NCI-H1048 (cell line): ENCODE measurements at regions not wholly inside any gene's neighbourhood (a gene's known extent, or its start where the extent isn't known, plus 50 kb on each side); places are given as distances from the start of the nearest gene placed in this dataset.

ENCODE experiments used
- DNase-seq: peaks from one replicate; lab custom pipeline; 2025; lab: John Stamatoyannopoulos, UW

DNA sequence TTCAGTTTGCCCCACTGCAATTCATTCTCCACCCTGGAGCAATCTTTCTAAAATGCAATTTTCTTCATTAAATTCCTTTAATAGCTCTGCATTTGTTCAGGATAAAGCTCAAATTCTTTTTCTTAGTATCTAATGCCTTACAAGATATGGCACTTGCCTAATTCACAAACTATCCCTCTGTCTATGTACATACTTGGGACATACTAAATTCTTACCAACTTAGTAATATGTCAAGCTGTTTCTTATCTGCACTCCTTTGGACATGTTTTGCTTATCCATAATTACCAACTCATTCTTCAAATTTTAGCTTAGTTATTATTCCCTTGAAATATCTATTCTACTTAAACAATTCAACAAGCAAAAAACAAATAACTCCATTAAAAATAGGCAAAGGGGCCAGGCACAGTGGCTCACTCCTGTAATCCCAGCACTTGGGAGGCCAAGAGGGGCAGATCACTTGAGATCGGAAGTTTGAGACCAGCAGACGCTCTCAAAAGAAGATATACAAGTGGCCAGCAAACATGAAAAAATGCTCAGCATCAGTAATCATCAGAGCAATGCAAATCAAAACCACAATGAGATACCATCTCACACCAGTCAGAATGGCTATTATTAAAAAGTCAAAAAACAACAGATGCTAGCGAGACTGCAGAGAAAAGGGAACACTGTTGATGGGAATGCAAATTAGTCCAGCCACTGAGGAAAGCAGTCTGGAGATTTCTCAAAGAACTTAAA is 96.9 kb downstream of the FAM76B start:
- DNase-seq: no peak

DNA sequence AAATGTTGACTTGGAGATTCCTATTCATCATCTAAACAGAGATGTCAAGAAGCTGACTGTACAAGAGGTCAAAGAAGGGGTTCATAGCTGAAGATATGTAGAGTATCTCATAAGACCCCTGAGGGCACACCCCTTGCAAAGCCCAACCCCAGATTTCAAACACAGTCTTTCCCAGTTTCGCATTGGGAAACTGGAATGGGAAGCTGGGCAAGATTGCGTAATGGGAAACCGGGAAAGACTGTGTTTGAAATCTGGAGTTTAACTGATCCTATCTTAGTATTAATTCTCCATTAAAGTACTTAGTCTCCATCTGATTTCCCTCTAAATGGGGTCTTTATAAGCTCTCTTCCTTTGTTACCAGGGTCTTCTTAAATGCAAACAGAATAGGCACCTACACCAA is 99.5 kb downstream of the FAM76B start:
- DNase-seq: no peak

DNA sequence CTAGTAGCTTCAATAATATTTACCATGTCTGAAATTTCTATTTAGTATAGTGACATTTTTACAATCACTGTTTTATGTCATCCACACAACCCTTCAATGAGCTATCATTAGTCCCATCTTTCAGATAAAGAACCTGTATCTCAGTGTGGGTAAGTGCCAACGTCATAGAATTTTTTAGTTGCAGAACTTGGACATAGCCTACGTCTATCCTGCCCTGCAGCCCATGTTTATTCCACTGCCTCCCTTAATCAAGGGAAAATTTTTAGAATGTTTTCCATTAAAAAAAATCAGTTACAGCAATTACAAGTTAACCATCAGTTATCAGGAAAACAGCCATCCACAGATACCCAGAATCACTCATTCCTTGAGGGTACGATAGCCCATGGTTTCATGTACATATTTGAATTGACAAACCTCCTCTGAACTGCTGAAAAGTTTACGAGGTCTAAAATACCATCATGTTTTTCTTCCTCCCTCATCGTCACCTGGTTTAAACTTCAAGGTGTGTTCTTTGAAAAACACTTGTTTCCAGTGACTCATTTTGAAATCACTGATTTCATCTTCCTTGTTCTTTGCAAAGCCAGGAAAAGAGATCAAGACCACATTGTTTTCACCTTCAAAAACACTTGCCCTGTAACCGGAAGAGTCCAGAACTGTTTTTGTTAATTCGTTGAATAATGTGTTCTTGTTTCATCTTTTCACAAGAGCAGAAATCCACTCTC is 100.9 kb downstream of the FAM76B start:
- no peak for DNase-seq

DNA sequence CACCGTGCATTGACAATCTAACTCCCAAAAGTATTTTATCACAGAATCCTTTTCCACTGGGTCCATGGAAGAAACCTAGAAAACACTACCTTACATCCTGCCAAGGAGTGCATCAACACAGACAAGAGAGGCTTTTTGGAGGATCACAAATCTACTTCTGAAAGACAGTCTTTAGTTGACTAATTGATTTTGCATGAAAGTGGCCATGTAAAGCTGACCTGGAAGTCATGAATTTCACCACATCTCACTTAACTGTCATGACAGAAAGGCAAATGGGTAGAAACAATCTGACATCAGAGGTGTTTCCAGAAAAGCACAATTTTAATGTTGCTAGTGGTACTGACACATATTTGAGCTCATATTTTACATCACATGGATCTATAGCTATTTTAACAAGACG is 101.6 kb downstream of the FAM76B start:
- DNase-seq: no peak

DNA sequence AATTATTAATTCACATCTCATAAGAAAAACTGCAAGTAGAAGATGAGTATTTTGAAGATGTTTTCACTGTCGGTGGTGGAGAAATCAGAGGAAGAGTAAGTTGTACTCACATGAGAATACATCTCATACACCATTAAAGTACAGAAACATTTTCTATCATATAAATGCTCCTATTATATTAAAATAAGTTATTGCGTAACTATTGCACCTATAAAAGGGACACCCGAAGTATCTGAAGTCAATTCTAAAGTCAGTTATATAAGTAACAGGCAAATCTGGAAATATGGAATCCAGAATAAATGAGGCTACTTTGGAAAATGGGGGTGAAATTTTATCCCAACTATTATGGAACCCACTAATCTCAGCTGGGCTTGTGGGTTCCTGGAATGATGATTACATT is 103.3 kb downstream of the FAM76B start:
- DNase-seq: no peak

DNA sequence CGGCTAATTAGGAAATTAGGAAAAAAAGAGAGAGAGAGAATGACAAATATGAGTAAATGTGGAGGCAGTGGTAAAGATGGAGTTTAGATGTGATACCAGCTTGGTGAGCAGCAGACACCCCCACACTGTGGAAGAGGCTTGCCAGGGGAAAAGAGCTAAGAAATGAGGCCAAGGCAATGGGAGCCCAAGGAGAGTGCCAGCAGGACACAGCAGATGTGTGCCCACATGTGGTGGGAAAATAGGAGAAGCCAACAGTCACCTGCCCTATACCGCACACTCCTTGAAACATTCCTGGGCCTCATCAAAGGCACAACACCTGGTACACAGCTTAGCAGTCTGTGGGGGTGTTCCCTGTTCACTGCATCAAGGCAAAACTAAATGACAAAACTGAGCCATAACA is 104.9 kb downstream of the FAM76B start:
- no peak for DNase-seq

DNA sequence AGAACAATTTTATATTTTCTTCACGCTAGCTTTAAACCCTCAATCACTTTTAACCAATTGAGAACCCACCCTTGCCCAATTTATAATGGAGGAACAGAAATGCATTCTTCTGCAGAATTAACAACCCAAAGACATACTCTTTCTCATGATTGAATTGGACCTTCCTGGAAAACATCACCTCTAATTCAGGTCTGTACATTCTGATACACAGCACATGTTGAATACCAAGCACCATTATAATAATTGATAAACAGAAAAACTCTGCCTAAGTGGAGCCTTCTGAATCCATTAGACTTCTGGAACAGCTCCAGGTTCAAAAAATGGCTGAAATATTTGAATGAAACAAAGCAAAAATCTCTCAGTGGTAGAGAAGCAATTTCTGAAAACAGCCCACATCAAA is 105.4 kb downstream of the FAM76B start:
- DNase-seq: no peak

DNA sequence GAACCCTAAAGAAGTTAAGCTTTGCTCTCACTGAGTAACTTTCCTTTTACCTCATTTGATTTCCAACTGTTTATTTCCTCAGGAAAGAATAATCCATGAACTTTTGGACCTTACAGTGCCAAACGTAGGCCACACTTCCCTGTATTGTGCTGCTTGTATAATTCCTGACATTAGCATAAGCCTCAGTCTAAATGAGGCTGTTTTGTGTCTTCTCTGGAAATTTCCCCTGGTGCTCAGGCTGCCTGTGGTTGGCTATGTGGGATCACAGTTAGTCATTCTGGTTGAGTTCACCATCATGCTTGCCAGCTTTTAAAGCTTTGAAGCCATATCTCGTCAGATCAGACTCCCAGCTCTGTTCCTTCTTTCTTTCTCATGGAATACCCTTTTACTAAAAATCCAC is 107.0 kb downstream of the FAM76B start:
- no peak for DNase-seq

DNA sequence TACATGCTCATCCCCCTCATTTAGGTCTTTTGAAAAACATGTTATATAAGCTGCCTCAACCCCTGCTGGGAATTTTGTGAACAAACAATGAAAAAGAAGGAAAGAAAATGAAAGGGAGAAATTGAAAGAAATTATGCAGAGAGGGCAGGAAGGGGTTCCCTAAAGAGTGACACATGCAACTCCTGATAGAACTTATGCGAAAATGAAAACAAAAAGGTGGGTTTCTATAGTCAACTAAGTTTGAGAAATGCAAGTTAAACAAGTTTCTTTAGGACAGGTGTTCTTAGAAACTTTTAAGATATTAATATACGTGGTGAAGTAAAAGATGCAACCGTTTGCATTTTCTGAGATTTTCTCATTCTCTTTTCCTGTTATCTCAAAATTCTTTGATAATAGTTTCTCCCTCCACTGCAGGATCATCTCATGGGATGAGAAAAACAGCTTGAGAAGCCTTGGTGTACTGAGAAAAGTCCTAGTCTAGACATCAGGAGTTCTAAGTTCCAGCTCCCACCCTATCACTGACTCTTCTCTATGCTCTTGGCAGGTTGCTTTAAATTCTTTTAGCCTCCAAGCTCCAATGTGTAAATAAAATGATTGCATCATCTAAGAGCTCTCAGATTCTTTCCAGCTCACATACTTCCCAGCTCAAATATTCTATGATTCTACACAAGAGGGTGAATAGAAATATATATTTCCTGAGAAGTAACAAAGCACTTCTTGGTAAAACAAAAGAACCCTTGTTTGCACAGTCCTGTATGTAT is 109.2 kb downstream of the FAM76B start:
- DNase-seq: no peak

DNA sequence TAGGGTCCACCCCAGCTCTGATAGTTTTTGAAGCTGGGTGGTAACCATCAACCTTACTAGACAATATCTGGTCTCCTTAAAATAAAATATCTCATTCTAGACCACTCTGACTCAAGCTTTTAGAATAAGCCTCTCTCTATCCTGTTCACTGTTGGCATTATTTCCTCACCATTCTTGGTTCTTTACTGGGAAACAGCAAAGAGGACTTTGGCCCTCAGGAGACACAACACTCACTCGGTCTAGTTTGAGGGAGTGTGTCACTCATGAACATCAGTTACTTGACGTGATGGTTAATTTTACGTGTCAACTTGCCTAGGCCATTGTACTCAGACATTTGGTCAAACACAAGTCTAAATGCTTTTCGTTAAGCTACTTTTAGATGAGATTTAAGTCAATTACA is 110.6 kb downstream of the FAM76B start:
- no peak for DNase-seq

DNA sequence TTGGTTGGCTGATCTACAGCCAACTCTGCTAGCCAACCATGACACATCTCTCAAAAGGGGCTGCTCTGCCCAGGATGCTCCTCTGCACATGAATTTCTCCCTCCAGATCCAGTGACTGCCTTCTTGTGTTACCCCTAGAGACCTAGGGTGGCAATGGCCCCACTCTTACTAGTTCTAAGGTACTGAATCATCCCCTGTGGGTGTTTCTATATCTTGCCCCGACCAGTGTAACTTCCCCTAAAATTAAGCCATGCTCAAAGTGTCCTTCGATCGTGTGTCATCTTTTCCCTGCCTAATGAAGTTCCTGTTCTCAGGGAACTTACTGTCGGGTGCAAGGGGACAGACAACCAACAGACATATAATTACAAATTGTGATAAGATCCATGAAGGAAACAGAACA is 113.3 kb downstream of the FAM76B start:
- DNase-seq: no peak

DNA sequence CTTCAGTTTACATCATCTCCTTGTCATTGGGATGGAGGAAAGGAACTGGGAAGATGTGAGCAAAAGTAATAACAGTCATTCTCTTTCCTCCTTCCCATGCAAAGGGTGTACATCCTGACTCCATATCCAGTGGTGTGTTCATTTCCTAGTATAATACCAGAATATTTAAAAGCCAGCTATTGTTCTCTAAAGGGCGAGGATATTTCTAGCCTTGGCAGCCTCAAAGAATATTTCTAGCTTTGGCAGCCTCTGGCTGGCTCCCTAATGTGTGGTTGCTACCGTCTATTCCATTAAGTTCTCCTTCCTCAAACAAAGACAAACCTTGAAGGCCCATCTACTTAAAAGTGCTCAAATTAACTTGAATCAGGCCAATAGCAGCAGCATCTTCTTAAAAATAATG is 114.0 kb downstream of the FAM76B start:
- DNase-seq: no peak

DNA sequence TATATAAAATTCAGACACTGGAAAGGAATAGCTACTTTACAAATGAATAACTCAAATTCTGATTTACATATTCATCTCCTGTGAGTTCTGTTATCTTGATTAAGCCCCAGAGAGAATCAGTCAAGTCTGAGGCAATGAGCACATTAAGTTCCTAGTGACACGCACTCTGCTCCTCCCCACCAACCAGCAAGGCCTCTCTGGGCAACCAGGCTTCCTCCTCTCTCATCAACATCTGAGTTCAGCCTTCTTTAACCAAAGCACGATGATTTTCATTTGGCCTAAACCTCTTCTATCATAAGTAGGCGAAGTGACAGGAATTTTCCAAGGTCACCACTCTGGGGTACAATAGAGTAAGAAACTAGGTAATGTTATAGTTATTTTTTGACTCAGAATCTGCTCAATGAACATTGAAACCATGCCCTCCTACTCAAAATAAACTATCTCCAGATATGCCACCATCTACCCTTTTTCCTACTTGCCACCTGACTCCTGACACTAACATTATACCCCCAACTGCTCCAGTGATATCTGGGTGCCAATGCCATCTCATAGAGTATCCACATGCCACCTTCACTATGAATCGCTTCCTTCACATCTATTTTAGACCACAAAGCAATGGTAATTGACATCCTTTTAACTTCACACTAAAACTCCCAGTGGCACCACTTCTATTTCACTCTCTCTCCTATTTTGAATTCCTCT is 114.8 kb downstream of the FAM76B start:
- DNase-seq: no peak

DNA sequence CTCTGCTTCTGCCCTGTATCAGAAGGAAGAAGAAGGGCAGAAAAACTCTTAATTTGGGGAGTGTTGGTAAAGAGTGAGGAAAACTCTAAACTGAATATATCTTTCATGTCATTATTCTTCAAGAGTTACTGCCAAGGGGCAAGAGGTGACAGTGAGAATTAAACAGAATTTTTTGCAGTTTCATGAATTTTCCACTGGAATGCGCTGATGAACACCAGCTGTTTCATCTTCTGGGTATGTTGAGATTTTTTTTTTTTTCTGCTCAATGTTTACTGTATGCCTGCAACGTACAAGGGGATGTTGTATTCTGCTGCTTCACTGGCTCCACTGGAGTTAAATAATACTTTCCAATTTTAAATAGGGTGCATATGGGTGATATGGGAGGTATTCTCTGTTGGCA is 117.8 kb downstream of the FAM76B start:
- DNase-seq: no peak

DNA sequence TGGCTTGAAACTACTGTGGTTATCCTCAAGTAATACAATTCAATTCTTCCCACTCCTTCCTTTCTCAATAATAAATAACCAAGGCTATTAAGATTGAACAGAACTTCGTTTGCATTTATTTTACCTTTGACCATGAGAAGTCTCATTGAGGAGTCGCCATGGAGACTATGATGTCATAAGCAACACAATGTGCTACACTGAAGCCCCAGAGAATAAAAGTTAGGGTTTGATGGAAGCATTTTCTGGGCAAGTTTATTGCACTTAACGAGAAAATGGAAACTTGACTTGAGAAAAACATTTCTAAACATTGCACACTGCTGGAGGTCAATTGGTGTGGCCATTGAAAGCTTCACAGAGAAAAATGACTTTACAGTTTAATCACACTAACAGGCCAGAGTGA is 121.5 kb downstream of the FAM76B start:
- DNase-seq: no peak

DNA sequence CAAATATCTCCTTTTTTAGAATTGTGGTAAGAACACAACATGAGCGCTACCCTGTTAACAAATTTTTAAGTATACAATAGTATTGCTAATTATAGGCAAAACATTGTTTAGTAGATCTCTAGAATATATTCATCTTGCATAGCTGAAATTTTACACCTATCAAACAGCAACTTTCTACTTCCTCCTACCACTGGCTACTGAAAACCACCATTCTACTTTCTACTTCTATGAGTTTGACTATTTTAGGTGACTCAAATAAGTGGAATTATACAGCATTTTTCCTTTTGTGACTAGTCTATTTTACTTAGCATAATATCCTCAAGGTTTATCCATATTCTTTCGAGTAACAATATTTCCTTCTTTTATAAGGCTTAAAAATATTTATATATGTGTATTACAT is 128.4 kb downstream of the FAM76B start:
- no peak for DNase-seq

DNA sequence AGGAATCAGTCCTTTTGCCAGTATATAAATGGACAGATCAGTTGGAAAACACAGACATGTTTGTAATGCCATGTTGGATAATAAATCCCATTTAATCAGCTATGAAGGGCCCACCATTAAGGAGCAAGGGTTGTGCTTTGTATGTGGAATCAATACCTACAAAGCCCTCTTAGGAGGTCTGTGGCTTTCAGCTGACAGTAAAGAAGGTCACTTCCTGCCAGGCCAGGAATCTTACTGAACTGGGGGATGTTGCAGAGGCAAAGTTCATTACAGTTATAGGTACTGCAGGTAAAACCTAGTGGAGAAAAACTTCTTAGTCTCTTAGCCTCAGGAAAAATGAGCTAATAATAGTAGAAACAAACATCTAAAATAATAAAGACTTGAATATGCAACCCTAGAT is 129.5 kb downstream of the FAM76B start:
- no peak for DNase-seq

DNA sequence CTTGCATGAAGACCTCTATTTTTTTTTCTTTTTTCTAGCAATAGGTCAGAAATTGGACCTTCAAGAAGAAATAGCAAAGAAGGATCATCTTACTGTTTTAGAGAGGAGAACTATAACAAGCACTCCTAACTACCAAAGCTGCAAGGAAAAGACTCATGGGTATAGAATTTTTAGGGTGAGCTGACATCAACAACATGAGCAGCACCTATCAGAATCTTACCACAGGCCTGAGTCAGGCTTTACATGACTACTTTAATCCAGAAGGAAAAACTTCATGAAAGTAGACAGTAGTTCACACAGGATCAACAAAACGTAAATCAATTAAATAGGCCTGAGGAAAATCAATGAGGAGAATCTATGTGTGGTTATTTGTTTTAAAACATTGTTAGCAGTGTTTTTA is 130.5 kb downstream of the FAM76B start:
- no peak for DNase-seq

DNA sequence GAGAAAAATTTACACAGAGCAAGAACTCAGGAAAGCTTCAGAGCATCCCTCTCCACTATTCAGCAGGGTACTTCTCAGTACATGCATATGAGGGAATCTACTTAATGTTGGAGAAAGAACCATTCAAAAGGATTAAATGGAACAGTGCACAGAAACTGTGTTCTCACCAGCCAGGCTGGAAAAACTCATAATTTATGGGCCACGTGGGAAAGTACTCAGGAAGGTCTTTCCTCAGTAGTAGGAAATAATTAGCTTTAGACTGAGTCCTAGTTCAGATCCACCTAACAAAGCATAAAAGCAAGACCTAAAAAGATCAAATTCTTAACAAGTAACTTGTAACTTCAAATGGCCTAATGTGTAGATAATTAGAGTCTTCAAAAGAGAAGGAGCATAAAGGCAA is 134.0 kb downstream of the FAM76B start:
- no peak for DNase-seq

DNA sequence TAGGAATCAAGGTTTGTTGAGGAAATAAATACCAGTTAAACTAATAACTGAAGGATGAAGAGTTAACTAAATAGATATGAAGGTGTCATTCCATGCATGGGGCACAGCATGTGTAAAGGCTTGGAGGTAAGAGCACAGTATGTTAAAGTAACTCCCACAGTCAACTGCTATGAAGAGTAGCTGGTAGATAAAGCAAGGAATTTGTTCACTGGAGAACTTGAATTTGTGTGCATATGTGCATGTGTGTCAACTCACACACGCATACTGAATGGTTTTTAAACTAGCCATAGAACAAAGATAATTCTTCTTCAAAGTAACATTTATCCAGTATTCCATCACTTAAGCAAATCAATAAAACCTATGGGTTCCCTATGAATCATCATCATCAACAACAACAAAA is 135.9 kb downstream of the FAM76B start:
- no peak for DNase-seq

DNA sequence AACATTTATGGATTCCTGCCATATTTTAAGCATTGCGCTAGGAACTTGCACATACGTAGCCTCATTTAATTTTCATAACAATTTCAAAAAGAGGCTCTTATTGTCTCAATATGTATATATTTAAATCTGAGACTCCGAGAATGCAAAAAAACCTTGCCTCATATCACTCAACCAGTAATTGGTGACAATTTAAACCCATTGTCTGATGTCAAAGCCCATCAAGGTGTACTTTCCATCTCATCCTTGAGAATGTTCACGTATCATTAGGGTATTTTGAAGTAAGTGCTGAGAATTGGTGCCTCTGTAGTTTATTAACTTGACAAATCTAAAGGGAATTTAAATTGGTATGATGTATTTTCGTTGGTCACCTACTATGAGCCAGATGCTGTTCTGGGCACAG is 136.5 kb downstream of the FAM76B start:
- no peak for DNase-seq

DNA sequence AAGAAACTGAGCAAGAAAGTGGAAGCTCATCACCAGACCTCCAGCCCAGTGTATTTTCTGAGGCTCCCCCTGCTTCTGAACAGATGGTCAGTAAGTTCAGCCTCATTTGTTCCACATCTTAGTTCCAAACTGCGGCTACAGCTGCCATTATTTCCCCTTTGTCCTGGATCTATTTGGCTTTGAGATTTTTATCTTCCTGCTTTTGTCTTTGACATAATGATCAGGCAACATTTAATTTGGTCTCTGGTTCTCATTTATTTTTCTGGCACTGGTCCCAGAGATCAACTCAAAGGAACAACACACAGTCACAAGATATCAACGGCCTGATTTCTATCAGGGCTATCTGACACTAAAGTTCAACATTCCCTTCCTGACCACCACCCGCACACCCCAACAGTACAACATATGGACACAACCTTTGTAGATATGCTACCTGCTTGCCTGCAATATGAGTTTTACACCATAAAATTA is 137.5 kb downstream of the FAM76B start:
- no peak for DNase-seq
